Testis (tissue), 2 donors: ENCODE measurements at regions not wholly inside any gene's neighbourhood (a gene's known extent, or its start where the extent isn't known, plus 50 kb on each side); places are given as distances from the start of the nearest gene placed in this dataset.

ENCODE experiments used
- POLR2A ChIP-seq: fragments of 450-650 bp; IDR thresholded peaks from one replicate; pipeline ENCODE4 v1.6.1; 2017; ENCODE audit warnings: antibody characterized with exemption, mild to moderate bottlenecking, moderate library complexity
- TF ChIP-seq, protein P1 (sequence below), 3 experiments: fragments of 450-650 bp in 2 of 3; fragments of 200-600 bp in 1 of 3; sonication (generic) in 1 of 3; IDR thresholded peaks; one replicate each; pipeline ENCODE4 v1.5.1; 2016 to 2019; ENCODE audit warnings: antibody characterized with exemption in 3 of 3, mild to moderate bottlenecking in 2 of 3, moderate library complexity in 1 of 3

DNA sequence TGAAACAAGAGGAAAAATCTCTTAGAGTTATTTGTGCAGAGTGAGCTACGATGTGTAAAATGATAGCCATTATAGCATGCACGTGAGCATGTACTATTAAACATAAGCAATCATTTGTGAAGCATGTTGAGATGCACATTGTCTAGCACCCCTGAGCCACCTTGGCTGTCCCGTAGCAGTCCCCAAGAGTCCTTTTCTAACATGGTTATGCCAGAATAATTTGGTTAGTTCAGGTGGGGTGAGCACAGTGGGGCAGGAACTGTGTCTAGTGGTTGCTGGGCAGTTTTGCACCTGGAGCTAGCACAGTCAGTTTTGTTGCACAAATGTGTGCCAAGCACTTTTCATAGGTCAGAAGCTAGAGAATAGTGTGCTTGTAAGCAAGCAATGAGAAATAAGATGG is 809.8 kb downstream of the RNF144A start:
- TF ChIP-seq, protein P1, sequence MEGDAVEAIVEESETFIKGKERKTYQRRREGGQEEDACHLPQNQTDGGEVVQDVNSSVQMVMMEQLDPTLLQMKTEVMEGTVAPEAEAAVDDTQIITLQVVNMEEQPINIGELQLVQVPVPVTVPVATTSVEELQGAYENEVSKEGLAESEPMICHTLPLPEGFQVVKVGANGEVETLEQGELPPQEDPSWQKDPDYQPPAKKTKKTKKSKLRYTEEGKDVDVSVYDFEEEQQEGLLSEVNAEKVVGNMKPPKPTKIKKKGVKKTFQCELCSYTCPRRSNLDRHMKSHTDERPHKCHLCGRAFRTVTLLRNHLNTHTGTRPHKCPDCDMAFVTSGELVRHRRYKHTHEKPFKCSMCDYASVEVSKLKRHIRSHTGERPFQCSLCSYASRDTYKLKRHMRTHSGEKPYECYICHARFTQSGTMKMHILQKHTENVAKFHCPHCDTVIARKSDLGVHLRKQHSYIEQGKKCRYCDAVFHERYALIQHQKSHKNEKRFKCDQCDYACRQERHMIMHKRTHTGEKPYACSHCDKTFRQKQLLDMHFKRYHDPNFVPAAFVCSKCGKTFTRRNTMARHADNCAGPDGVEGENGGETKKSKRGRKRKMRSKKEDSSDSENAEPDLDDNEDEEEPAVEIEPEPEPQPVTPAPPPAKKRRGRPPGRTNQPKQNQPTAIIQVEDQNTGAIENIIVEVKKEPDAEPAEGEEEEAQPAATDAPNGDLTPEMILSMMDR (IDR thresholded peaks at IDR 0.05), result no peak
- no peak for TF ChIP-seq POLR2A
